ENCODE measurements at regions not wholly inside any gene's neighbourhood (a gene's known extent, or its start where the extent isn't known, plus 50 kb on each side); places are given as distances from the start of the nearest gene placed in this dataset.

- no peak for DNase-seq (ENCODE audit: unreplicated experiment)
- Mint-ChIP-seq H3K27me3 (ENCODE audit: insufficient read depth, unreplicated experiment) (no peaks in the 10 kb centered on the region), H3K4me1 (ENCODE audit: insufficient read depth, unreplicated experiment) (peaks cover 5% of the 10 kb centered on the region), H3K9me3 (ENCODE audit: unreplicated experiment) (no peaks in the 10 kb centered on the region), H3K36me3 (ENCODE audit: insufficient read depth, unreplicated experiment) (no peaks in the 10 kb centered on the region), H3K27ac (ENCODE audit: low read depth, unreplicated experiment) (no peak overlapping the region), H3K4me3 (ENCODE audit: unreplicated experiment) (no peak overlapping the region)
- no TSS peak for BruUV-seq (replicated peaks)
- intact Hi-C loops (cut with micrococcal nuclease): no loop called here
- CTCF ChIA-PET: no interaction called here
- TF ChIP-seq, protein P1, sequence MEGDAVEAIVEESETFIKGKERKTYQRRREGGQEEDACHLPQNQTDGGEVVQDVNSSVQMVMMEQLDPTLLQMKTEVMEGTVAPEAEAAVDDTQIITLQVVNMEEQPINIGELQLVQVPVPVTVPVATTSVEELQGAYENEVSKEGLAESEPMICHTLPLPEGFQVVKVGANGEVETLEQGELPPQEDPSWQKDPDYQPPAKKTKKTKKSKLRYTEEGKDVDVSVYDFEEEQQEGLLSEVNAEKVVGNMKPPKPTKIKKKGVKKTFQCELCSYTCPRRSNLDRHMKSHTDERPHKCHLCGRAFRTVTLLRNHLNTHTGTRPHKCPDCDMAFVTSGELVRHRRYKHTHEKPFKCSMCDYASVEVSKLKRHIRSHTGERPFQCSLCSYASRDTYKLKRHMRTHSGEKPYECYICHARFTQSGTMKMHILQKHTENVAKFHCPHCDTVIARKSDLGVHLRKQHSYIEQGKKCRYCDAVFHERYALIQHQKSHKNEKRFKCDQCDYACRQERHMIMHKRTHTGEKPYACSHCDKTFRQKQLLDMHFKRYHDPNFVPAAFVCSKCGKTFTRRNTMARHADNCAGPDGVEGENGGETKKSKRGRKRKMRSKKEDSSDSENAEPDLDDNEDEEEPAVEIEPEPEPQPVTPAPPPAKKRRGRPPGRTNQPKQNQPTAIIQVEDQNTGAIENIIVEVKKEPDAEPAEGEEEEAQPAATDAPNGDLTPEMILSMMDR (IDR thresholded peaks at IDR 0.05; ENCODE audit: unreplicated experiment): no peak
- POLR2A ChIA-PET: no interaction called here
These were observed 184.5 kb upstream of the E2F7 start for GRCh38 chr12:77249892-77250291.

- Mint-ChIP-seq H3K4me3 (ENCODE audit: unreplicated experiment) (no peak overlapping the region), H3K9me3 (ENCODE audit: unreplicated experiment) (no peaks in the 10 kb centered on the region), H3K4me1 (ENCODE audit: insufficient read depth, unreplicated experiment) (no peaks in the 10 kb centered on the region), H3K27ac (ENCODE audit: low read depth, unreplicated experiment) (no peak overlapping the region), H3K36me3 (ENCODE audit: insufficient read depth, unreplicated experiment) (no peaks in the 10 kb centered on the region), H3K27me3 (ENCODE audit: insufficient read depth, unreplicated experiment) (no peaks in the 10 kb centered on the region)
- TF ChIP-seq, protein P1 (IDR thresholded peaks at IDR 0.05; ENCODE audit: unreplicated experiment): no peak
- ChIA-PET CTCF (no interaction called here), POLR2A (no interaction called here)
- intact Hi-C loops (cut with micrococcal nuclease): no loop called here
- BruUV-seq (replicated peaks): no TSS peak
- no peak for DNase-seq (ENCODE audit: unreplicated experiment)
These were observed 182.7 kb upstream of the E2F7 start for GRCh38 chr12:77248036-77248435.

GRCh38 chr12:77247542-77247941 lies 182.2 kb upstream of the E2F7 start:
- no peak for DNase-seq (ENCODE audit: unreplicated experiment)
- TF ChIP-seq, protein P1 (IDR thresholded peaks at IDR 0.05; ENCODE audit: unreplicated experiment): no peak
- Mint-ChIP-seq H3K36me3 (ENCODE audit: insufficient read depth, unreplicated experiment) (no peaks in the 10 kb centered on the region), H3K27me3 (ENCODE audit: insufficient read depth, unreplicated experiment) (no peaks in the 10 kb centered on the region), H3K9me3 (ENCODE audit: unreplicated experiment) (no peaks in the 10 kb centered on the region), H3K27ac (ENCODE audit: low read depth, unreplicated experiment) (no peak overlapping the region), H3K4me3 (ENCODE audit: unreplicated experiment) (no peak overlapping the region), H3K4me1 (ENCODE audit: insufficient read depth, unreplicated experiment) (no peaks in the 10 kb centered on the region)
- ChIA-PET CTCF (interaction anchor here (0.6 to 0.9 kb wide), 2 partner anchors 53 to 78 kb away, joined by 3 read pairs; no protein-coding TSS in a partner anchor), POLR2A (no interaction called here)
- no TSS peak for BruUV-seq (replicated peaks)
- intact Hi-C loops (cut with micrococcal nuclease): no loop called here

DNA sequence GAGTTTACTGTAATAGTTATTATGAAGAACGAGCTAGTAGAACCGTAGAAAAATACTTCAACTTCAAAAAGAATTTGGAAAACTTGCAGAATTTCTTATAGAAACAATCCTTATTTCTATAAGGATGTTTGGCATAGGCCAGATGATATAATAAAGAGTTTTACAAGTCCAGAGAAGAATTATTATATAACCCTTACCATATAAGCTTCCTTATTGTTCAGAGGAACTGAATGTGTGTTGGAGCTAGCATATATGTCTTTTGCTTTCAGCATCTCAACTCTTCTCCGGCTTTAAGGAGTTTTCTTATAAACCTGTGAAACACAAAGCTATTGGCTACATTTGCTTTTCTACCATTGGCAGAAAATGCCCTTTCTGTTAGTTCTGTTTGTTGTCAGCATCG lies 178.0 kb upstream of the E2F7 start:
- ChIA-PET CTCF (interaction anchor here (0.6 kb wide), 1 partner anchor 377 kb away, joined by 3 read pairs; no protein-coding TSS in a partner anchor), POLR2A (interaction anchor here (0.8 kb wide), 1 partner anchor 51 kb away, joined by 3 read pairs; no protein-coding TSS in a partner anchor)
- BruUV-seq (replicated peaks): no TSS peak
- Mint-ChIP-seq H3K27me3 (ENCODE audit: insufficient read depth, unreplicated experiment) (no peaks in the 10 kb centered on the region), H3K4me3 (ENCODE audit: unreplicated experiment) (no peak overlapping the region), H3K9me3 (ENCODE audit: unreplicated experiment) (peaks cover 7% of the 10 kb centered on the region), H3K36me3 (ENCODE audit: insufficient read depth, unreplicated experiment) (no peaks in the 10 kb centered on the region), H3K4me1 (ENCODE audit: insufficient read depth, unreplicated experiment) (no peaks in the 10 kb centered on the region), H3K27ac (ENCODE audit: low read depth, unreplicated experiment) (no peak overlapping the region)
- intact Hi-C loops (cut with micrococcal nuclease): no loop called here
- DNase-seq (ENCODE audit: unreplicated experiment): no peak
- TF ChIP-seq, protein P1 (IDR thresholded peaks at IDR 0.05; ENCODE audit: unreplicated experiment): no peak
